IMR-90 (cell line): ENCODE measurements at regions not wholly inside any gene's neighbourhood (a gene's known extent, or its start where the extent isn't known, plus 50 kb on each side); places are given as distances from the start of the nearest gene placed in this dataset.

Source experiments
- ATAC-seq: fragments of 200-7000 bp; cut with Tn5 transposase; 2 replicates; pipeline ENCODE4 v1.9.1; 2020; ENCODE audit warnings: low read depth, mild to moderate bottlenecking, moderate library complexity
- BruUV-seq: library from RNA; stranded (reverse); fragments of 400-500 nt; replicated peaks from 2 replicates; lab custom pipeline; 2021; lab: Mats Ljungman, UMichigan
- CTCF ChIA-PET: fragments of 300-600 bp; formaldehyde crosslinking; extraction: SDS; loops from one replicate; lab custom pipeline; 2021; ENCODE audit warnings: antibody characterized with exemption; lab: Yijun Ruan, JAX
- POLR2A ChIA-PET: fragments of 300-600 bp; sonication (Branson Sonifier 250); formaldehyde crosslinking; loops from one replicate; lab custom pipeline; 2022; ENCODE audit warnings: antibody characterized with exemption; ENCODE audit not compliant: unreplicated experiment; lab: Charles Lee
- DNase-seq: peaks from one replicate; pipeline ENCODE4 v3.0.0; 2013
- H2AFZ ChIP-seq: replicated peaks from 2 replicates; pipeline ENCODE3; 2013; ENCODE audit warnings: low read length, mild to moderate bottlenecking; ENCODE audit not compliant: poor library complexity
- H2AK5ac ChIP-seq: 2 replicates; pipeline ENCODE4 v1.6.1; 2013; ENCODE audit warnings: low read depth, low read length, inconsistent platforms
- H2AK9ac ChIP-seq: replicated peaks from 2 replicates; pipeline ENCODE3; 2013; ENCODE audit warnings: mild to moderate bottlenecking, low read depth, low read length, moderate library complexity; ENCODE audit not compliant: poor library complexity
- H2BK120ac ChIP-seq: 2 replicates; pipeline ENCODE4 v1.6.1; 2013; ENCODE audit warnings: low read depth, low read length, inconsistent platforms
- H2BK15ac ChIP-seq: 3 replicates; pipeline ENCODE4 v1.6.1; 2013; ENCODE audit warnings: low read depth, low read length, inconsistent platforms
- H2BK20ac ChIP-seq: 2 replicates; pipeline ENCODE4 v1.6.1; 2013; ENCODE audit warnings: low read depth, mild to moderate bottlenecking, inconsistent platforms, low read length, moderate library complexity
- H2BK5ac ChIP-seq: 2 replicates; pipeline ENCODE4 v1.6.1; 2013; ENCODE audit warnings: mild to moderate bottlenecking, low read depth, low read length, inconsistent platforms; ENCODE audit not compliant: poor library complexity, severe bottlenecking
- H3K14ac ChIP-seq: replicated peaks from 2 replicates; pipeline ENCODE4 v1.6.1; 2013; ENCODE audit warnings: low read depth, low read length, inconsistent platforms
- H3K18ac ChIP-seq: 2 replicates; pipeline ENCODE4 v1.6.1; 2013; ENCODE audit warnings: low read depth, low read length, control low read depth
- H3K23ac ChIP-seq: 2 replicates; pipeline ENCODE4 v1.6.1; 2013; ENCODE audit warnings: low read depth, low read length, inconsistent platforms
- H3K27ac ChIP-seq: 2 replicates; pipeline ENCODE4 v1.5.1; 2013; ENCODE audit warnings: mild to moderate bottlenecking, control low read depth, low read length; ENCODE audit not compliant: insufficient read depth
- H3K27me3 ChIP-seq: 2 replicates; pipeline ENCODE4 v1.6.1; 2013; ENCODE audit warnings: low read length; ENCODE audit not compliant: control insufficient read depth, insufficient read depth
- H3K36me3 ChIP-seq: 2 replicates; pipeline ENCODE4 v1.6.1; 2013; ENCODE audit warnings: low read length, mixed read lengths; ENCODE audit not compliant: control insufficient read depth, insufficient read depth
- H3K4ac ChIP-seq: 2 replicates; pipeline ENCODE4 v1.6.1; 2013; ENCODE audit warnings: low read depth, low read length, inconsistent platforms
- H3K4me1 ChIP-seq: 2 replicates; pipeline ENCODE4 v1.6.1; 2013; ENCODE audit warnings: low read length, mixed read lengths; ENCODE audit not compliant: control insufficient read depth, insufficient read depth
- H3K4me2 ChIP-seq: 2 replicates; pipeline ENCODE4 v1.6.1; 2013; ENCODE audit warnings: low read depth, mild to moderate bottlenecking, control low read depth, low read length, moderate library complexity
- H3K4me3 ChIP-seq: 2 replicates; pipeline ENCODE4 v1.5.1; 2013; ENCODE audit warnings: low read depth, mild to moderate bottlenecking, control low read depth, low read length, moderate library complexity; ENCODE audit not compliant: insufficient read depth
- H3K56ac ChIP-seq: 2 replicates; pipeline ENCODE4 v1.6.1; 2013; ENCODE audit warnings: low read length, inconsistent platforms; ENCODE audit not compliant: insufficient read depth; ENCODE audit errors: extremely low read depth
- H3K79me1 ChIP-seq, 2 experiments: 2 replicates each; pipeline ENCODE4 v1.6.1; 2013; ENCODE audit warnings: low read length in 2 of 2, inconsistent platforms in 1 of 2, low read depth in 1 of 2
- H3K9ac ChIP-seq: 2 replicates; pipeline ENCODE4 v1.6.1; 2013; ENCODE audit warnings: low read depth, low read length, control low read depth
- H3K9me1 ChIP-seq: 2 replicates; pipeline ENCODE4 v1.6.1; 2013; ENCODE audit warnings: low read length, inconsistent platforms; ENCODE audit not compliant: insufficient read depth
- H3K9me3 ChIP-seq: 2 replicates; pipeline ENCODE4 v1.6.1; 2013; ENCODE audit warnings: low read length; ENCODE audit not compliant: control insufficient read depth, insufficient read depth
- H4K20me1 ChIP-seq: 2 replicates; pipeline ENCODE4 v1.6.1; 2013; ENCODE audit warnings: low read length, inconsistent platforms; ENCODE audit not compliant: insufficient read depth
- H4K5ac ChIP-seq: 2 replicates; pipeline ENCODE4 v1.6.1; 2013; ENCODE audit warnings: mild to moderate bottlenecking, low read depth, low read length, control low read depth
- H4K8ac ChIP-seq, 2 experiments: 2 replicates each; pipeline ENCODE4 v1.6.1; 2013; ENCODE audit warnings: low read depth in 2 of 2, low read length in 2 of 2, control low read depth in 1 of 2, inconsistent platforms in 1 of 2
- H4K91ac ChIP-seq: 2 replicates; pipeline ENCODE4 v1.6.1; 2013; ENCODE audit warnings: low read depth, low read length, inconsistent platforms; ENCODE audit not compliant: insufficient read depth
- MAFK ChIP-seq: IDR thresholded peaks from 2 replicates; pipeline ENCODE4 v1.6.1; 2012; ENCODE audit warnings: low read depth, low read length, improper control_type of control experiment
- USF2 ChIP-seq: fragments of 150-350 bp; IDR thresholded peaks from 2 replicates; pipeline ENCODE4 v1.6.1; 2017; ENCODE audit warnings: mild to moderate bottlenecking, antibody characterized with exemption, low read length, low read depth
- WGBS, 2 experiments: methylation state at CpG; one replicate each; pipeline versions ENCODE4 v1.1.5 to v1.1.7; 2013; ENCODE audit warnings: missing lambda C conversion rate in 2 of 2; ENCODE audit not compliant: insufficient read length in 1 of 2; ENCODE audit errors: extremely low coverage in 2 of 2; 5-methylcytosine and 5-hydroxymethylcytosine counted together
- dilution Hi-C: fragments of 300-500 bp; cut with HindIII; formaldehyde crosslinking; loops from one replicate; pipeline ENCODE4 v1.14.3; 2018; ENCODE audit warnings: low sequenced_read_pairs; ENCODE audit not compliant: unreplicated experiment
- in situ Hi-C: fragments of 300-500 bp; cut with MboI; formaldehyde crosslinking; loops from 3 replicates; pipeline ENCODE4 v1.14.3; 2019; ENCODE audit warnings: low sequenced_read_pairs, inconsistent platforms, mixed read lengths
- intact Hi-C: fragments of 100-400 bp; cut with micrococcal nuclease; formaldehyde crosslinking; loops from 2 replicates; pipeline ENCODE4 v1.10.0; 2022

- in situ Hi-C loops: no loop called here
- no TSS peak for BruUV-seq
- Histone ChIP-seq H3K4me2 (no peak overlapping the region), H3K9ac (no peak overlapping the region), H4K91ac (0 out of 2 replicates have a peak overlapping the region, but pooled peaks have one; percentile 61), H3K9me3 (no peaks in the 10 kb centered on the region), H2BK5ac (peak overlapping the region; percentile 4), H3K9me1 (peaks cover 3% of the 10 kb centered on the region; the same call in 1 of the 2 replicates), H3K18ac (0 out of 2 replicates have a peak overlapping the region, but pooled peaks have one; percentile 3), H3K79me1 (no peaks in the 10 kb centered on the region), H3K27me3 (no peaks in the 10 kb centered on the region), H2BK20ac (no peak overlapping the region), H4K8ac (no peak overlapping the region), H3K56ac (no peak overlapping the region), H3K23ac (no peak overlapping the region), H4K20me1 (no peaks in the 10 kb centered on the region), H2BK120ac (peak overlapping the region; percentile 37; the same call in 1 of the 2 replicates), H3K4me1 (peaks cover 8% of the 10 kb centered on the region; the same call in 1 of the 2 replicates), H2AFZ (no peak overlapping the region), H2AK9ac (no peak overlapping the region), H3K4me3 (no peak overlapping the region), H3K4ac (0 out of 2 replicates have a peak overlapping the region, but pooled peaks have one; percentile 4), H2BK15ac (no peak overlapping the region; the same call in 2 of the 3 replicates), H3K36me3 (no peaks in the 10 kb centered on the region), H2AK5ac (peak overlapping the region; percentile 10; the same call in 1 of the 2 replicates), H3K14ac (no peak overlapping the region), H4K5ac (no peak overlapping the region), H3K27ac (no peak overlapping the region)
- intact Hi-C loops: no loop called here
- ATAC-seq (no peak), DNase-seq (no peak)
- dilution Hi-C loops: no loop called here
- ChIA-PET POLR2A (no interaction called here), CTCF (no interaction called here)
- no CpG with 5 or more reads among the region's 2 CpGs for WGBS, 2 experiments
- TF ChIP-seq MAFK (peak; percentile 41; the same call in 1 of the 2 replicates), USF2 (no peak)
Observed at GRCh38 chr6:74334722-74335121, 638.7 kb downstream of the CD109 start.
